Medulla oblongata (tissue), 1 donor: ENCODE measurements at regions not wholly inside any gene's neighbourhood (a gene's known extent, or its start where the extent isn't known, plus 50 kb on each side); places are given as distances from the start of the nearest gene placed in this dataset.

Experiments
- DNase-seq: peaks from one replicate; pipeline ENCODE4 v3.0.0-alpha.2; 2015; ENCODE audit errors: extremely low spot score

GRCh38 chr7:41633690-41634089 is 69.2 kb downstream of the INHBA start:
- DNase-seq, result no peak

- DNase-seq, result no peak
Observed at GRCh38 chr7:41630741-41631140, 72.1 kb downstream of the INHBA start.

- no peak for DNase-seq
Observed at GRCh38 chr7:41629711-41630111, 73.2 kb downstream of the INHBA start.

- DNase-seq, result no peak
Observed at GRCh38 chr7:41628901-41629300, 74.0 kb downstream of the INHBA start.

- no peak for DNase-seq
Observed at GRCh38 chr7:41627645-41628298, 75.1 kb downstream of the INHBA start.

GRCh38 chr7:41624818-41625217 is 78.1 kb downstream of the INHBA start:
- no peak for DNase-seq

GRCh38 chr7:41621953-41622831 is 80.7 kb downstream of the INHBA start:
- DNase-seq, result no peak

- no peak for DNase-seq
Observed at GRCh38 chr7:41617987-41618386, 84.9 kb downstream of the INHBA start.

- DNase-seq, result no peak
Observed at GRCh38 chr7:41612798-41613197, 90.1 kb downstream of the INHBA start.

GRCh38 chr7:41612386-41612785 is 90.5 kb downstream of the INHBA start:
- DNase-seq, result no peak

- DNase-seq, result no peak
Observed at GRCh38 chr7:41608447-41608846, 94.4 kb downstream of the INHBA start.

- no peak for DNase-seq
Observed at GRCh38 chr7:41603985-41604384, 98.9 kb downstream of the INHBA start.

- DNase-seq, result no peak
Observed at GRCh38 chr7:41599760-41600159, 103.1 kb downstream of the INHBA start.

- DNase-seq, result no peak
Observed at GRCh38 chr7:41592794-41593193, 110.1 kb downstream of the INHBA start.

GRCh38 chr7:41592236-41592635 is 110.7 kb downstream of the INHBA start:
- no peak for DNase-seq

- DNase-seq, result no peak
Observed at GRCh38 chr7:41590986-41591385, 111.9 kb downstream of the INHBA start.

GRCh38 chr7:41588341-41588740 is 114.5 kb downstream of the INHBA start:
- no peak for DNase-seq

- DNase-seq, result no peak
Observed at GRCh38 chr7:41586931-41587640, 115.8 kb downstream of the INHBA start.

- DNase-seq, result no peak
Observed at GRCh38 chr7:41584746-41585145, 118.1 kb downstream of the INHBA start.

- no peak for DNase-seq
Observed at GRCh38 chr7:41582116-41582515, 120.8 kb downstream of the INHBA start.

GRCh38 chr7:41581041-41581440 is 121.8 kb downstream of the INHBA start:
- no peak for DNase-seq
